Naive B cell (primary cell): ENCODE measurements at regions not wholly inside any gene's neighbourhood (a gene's known extent, or its start where the extent isn't known, plus 50 kb on each side); places are given as distances from the start of the nearest gene placed in this dataset.

Experiments
- ATAC-seq, 2 donors: fragments of 150-1000 bp; cut with Tn5 transposase; 2 replicates each; pipeline ENCODE4 v1.10.0; 2021; ENCODE audit warnings: low read depth in 2 of 2, mild to moderate bottlenecking in 2 of 2, moderate library complexity in 2 of 2
- DNase-seq: peaks from one replicate; pipeline ENCODE4 v3.0.0; 2022
- H3K27ac Mint-ChIP-seq, 6 donors: one replicate each; pipeline ENCODE4 v1.8.0; 2020 to 2022; ENCODE audit warnings: mild to moderate bottlenecking in 6 of 6, mixed read lengths in 6 of 6, moderate library complexity in 5 of 6, inconsistent platforms in 2 of 6
- H3K27me3 Mint-ChIP-seq, 3 donors: one replicate each; pipeline ENCODE4 v1.8.0; 2021 to 2022; ENCODE audit warnings: mixed read lengths in 3 of 3, mild to moderate bottlenecking in 1 of 3
- H3K36me3 Mint-ChIP-seq, 2 donors: one replicate each; pipeline ENCODE4 v1.8.0; 2020 to 2022; ENCODE audit warnings: mixed read lengths in 2 of 2, inconsistent platforms in 1 of 2, mild to moderate bottlenecking in 1 of 2
- H3K4me1 Mint-ChIP-seq, 3 donors: one replicate each; pipeline ENCODE4 v1.8.0; 2020 to 2022; ENCODE audit warnings: mixed read lengths in 3 of 3, inconsistent platforms in 1 of 3, mild to moderate bottlenecking in 1 of 3, moderate library complexity in 1 of 3
- H3K4me3 Mint-ChIP-seq, 8 donors: one replicate each; pipeline ENCODE4 v1.8.0; 2020 to 2022; ENCODE audit warnings: mild to moderate bottlenecking in 8 of 8, mixed read lengths in 8 of 8, moderate library complexity in 8 of 8, inconsistent platforms in 2 of 8
- H3K9me3 Mint-ChIP-seq, 7 donors: one replicate each; pipeline ENCODE4 v1.8.0; 2020 to 2022; ENCODE audit warnings: mixed read lengths in 7 of 7, mild to moderate bottlenecking in 5 of 7, inconsistent platforms in 2 of 7, moderate library complexity in 1 of 7

GRCh38 chr10:69684020-69684980, 54.3 kb downstream of the FAM241B start:
- Mint-ChIP-seq H3K4me3 (no peak overlapping the region), H3K4me1 (no peaks in the 10 kb centered on the region), H3K27me3 (peaks cover 18 to 41% (median 28%) of the 10 kb centered on the region in 3 donors), H3K27ac (no peak overlapping the region), H3K36me3 (no peaks in the 10 kb centered on the region), H3K9me3 (peaks cover 0 to 4% (median 0%) of the 10 kb centered on the region in 7 donors)
- DNase-seq (no peak), ATAC-seq (no peak)

GRCh38 chr10:69684981-69685353, 54.9 kb downstream of the FAM241B start:
- DNase-seq, result no peak
- Mint-ChIP-seq H3K36me3 (no peaks in the 10 kb centered on the region), H3K4me1 (no peaks in the 10 kb centered on the region), H3K4me3 (no peak overlapping the region), H3K27ac (no peak overlapping the region), H3K9me3 (peaks cover 0 to 3% (median 0%) of the 10 kb centered on the region in 7 donors), H3K27me3 (peaks cover 12 to 34% (median 22%) of the 10 kb centered on the region in 3 donors)
- no peak for ATAC-seq

GRCh38 chr10:69685426-69685801, 55.4 kb downstream of the FAM241B start:
- Mint-ChIP-seq H3K36me3 (no peaks in the 10 kb centered on the region), H3K4me3 (no peak overlapping the region), H3K9me3 (no peaks in the 10 kb centered on the region), H3K4me1 (no peaks in the 10 kb centered on the region), H3K27me3 (peaks cover 7 to 32% (median 20%) of the 10 kb centered on the region in 3 donors), H3K27ac (no peak overlapping the region)
- ATAC-seq (no peak), DNase-seq (no peak)

- ATAC-seq (no peak), DNase-seq (no peak)
- no peak overlapping the region for H3K4me3 Mint-ChIP-seq
- peaks cover 4 to 33% (median 18%) of the 10 kb centered on the region in 3 donors for H3K27me3 Mint-ChIP-seq
- no peaks in the 10 kb centered on the region for H3K4me1 Mint-ChIP-seq
- H3K36me3 Mint-ChIP-seq, result no peaks in the 10 kb centered on the region
- no peak overlapping the region for H3K27ac Mint-ChIP-seq
- H3K9me3 Mint-ChIP-seq, result no peaks in the 10 kb centered on the region
Observed at GRCh38 chr10:69685802-69686585, 55.9 kb downstream of the FAM241B start.

GRCh38 chr10:69686866-69687265, 56.8 kb downstream of the FAM241B start:
- Mint-ChIP-seq H3K36me3 (no peaks in the 10 kb centered on the region), H3K27ac (no peak overlapping the region), H3K9me3 (no peaks in the 10 kb centered on the region), H3K4me1 (no peaks in the 10 kb centered on the region), H3K4me3 (no peak overlapping the region), H3K27me3 (peaks cover 0 to 27% (median 18%) of the 10 kb centered on the region in 3 donors)
- ATAC-seq, result no peak
- DNase-seq, result no peak

GRCh38 chr10:69687426-69687825, 57.4 kb downstream of the FAM241B start:
- Mint-ChIP-seq H3K4me1 (no peaks in the 10 kb centered on the region), H3K4me3 (no peak overlapping the region), H3K36me3 (no peaks in the 10 kb centered on the region), H3K27ac (no peak overlapping the region), H3K27me3 (peaks cover 0 to 21% (median 18%) of the 10 kb centered on the region in 3 donors), H3K9me3 (no peaks in the 10 kb centered on the region)
- DNase-seq (no peak), ATAC-seq (no peak)

GRCh38 chr10:69692267-69692666, 62.2 kb downstream of the FAM241B start:
- ATAC-seq (no peak), DNase-seq (no peak)
- Mint-ChIP-seq H3K36me3 (no peaks in the 10 kb centered on the region), H3K9me3 (peaks cover 0 to 4% (median 0%) of the 10 kb centered on the region in 7 donors), H3K27me3 (peaks cover 0 to 20% (median 7%) of the 10 kb centered on the region in 3 donors), H3K27ac (no peak overlapping the region), H3K4me1 (no peaks in the 10 kb centered on the region), H3K4me3 (no peak overlapping the region)

GRCh38 chr10:69692891-69693290, 62.8 kb downstream of the FAM241B start:
- Mint-ChIP-seq H3K36me3 (no peaks in the 10 kb centered on the region), H3K27me3 (peaks cover 0 to 14% (median 5%) of the 10 kb centered on the region in 3 donors), H3K9me3 (peaks cover 0 to 4% (median 0%) of the 10 kb centered on the region in 7 donors), H3K4me1 (no peaks in the 10 kb centered on the region), H3K27ac (no peak overlapping the region), H3K4me3 (no peak overlapping the region)
- no peak for DNase-seq
- ATAC-seq, result no peak

GRCh38 chr10:69693886-69694285, 63.8 kb downstream of the FAM241B start:
- Mint-ChIP-seq H3K4me3 (no peak overlapping the region), H3K36me3 (no peaks in the 10 kb centered on the region), H3K27ac (no peak overlapping the region), H3K9me3 (peaks cover 0 to 4% (median 0%) of the 10 kb centered on the region in 7 donors), H3K27me3 (peaks cover 0 to 14% (median 8%) of the 10 kb centered on the region in 3 donors), H3K4me1 (no peaks in the 10 kb centered on the region)
- ATAC-seq (no peak), DNase-seq (no peak)

- peaks cover 8 to 21% (median 11%) of the 10 kb centered on the region in 3 donors for H3K27me3 Mint-ChIP-seq
- ATAC-seq (no peak), DNase-seq (no peak)
- H3K9me3 Mint-ChIP-seq, result peaks cover 0 to 7% (median 2%) of the 10 kb centered on the region in 7 donors
- H3K4me3 Mint-ChIP-seq, result no peak overlapping the region
- H3K4me1 Mint-ChIP-seq, result no peaks in the 10 kb centered on the region
- no peaks in the 10 kb centered on the region for H3K36me3 Mint-ChIP-seq
- H3K27ac Mint-ChIP-seq, result no peak overlapping the region
Observed at GRCh38 chr10:69696073-69696731, 66.2 kb downstream of the FAM241B start.

- H3K36me3 Mint-ChIP-seq, result no peaks in the 10 kb centered on the region
- no peak overlapping the region for H3K27ac Mint-ChIP-seq
- DNase-seq, result no peak
- H3K4me1 Mint-ChIP-seq, result no peaks in the 10 kb centered on the region
- ATAC-seq, result no peak
- peaks cover 12 to 28% (median 14%) of the 10 kb centered on the region in 3 donors for H3K27me3 Mint-ChIP-seq
- H3K9me3 Mint-ChIP-seq, result peaks cover 0 to 7% (median 2%) of the 10 kb centered on the region in 7 donors
- H3K4me3 Mint-ChIP-seq, result no peak overlapping the region
Observed at GRCh38 chr10:69697006-69697405, 67.0 kb downstream of the FAM241B start.

GRCh38 chr10:69703256-69703655, 73.2 kb downstream of the FAM241B start:
- peaks cover 17 to 51% (median 29%) of the 10 kb centered on the region in 3 donors for H3K27me3 Mint-ChIP-seq
- peaks cover 4 to 24% (median 9%) of the 10 kb centered on the region in 7 donors for H3K9me3 Mint-ChIP-seq
- peaks cover 0 to 5% of the 10 kb centered on the region in 2 donors for H3K36me3 Mint-ChIP-seq
- ATAC-seq, result no peak
- H3K4me1 Mint-ChIP-seq, result no peaks in the 10 kb centered on the region
- H3K4me3 Mint-ChIP-seq, result no peak overlapping the region
- H3K27ac Mint-ChIP-seq, result no peak overlapping the region
- no peak for DNase-seq
